Tibial nerve (tissue), 4 donors: ENCODE measurements at regions not wholly inside any gene's neighbourhood (a gene's known extent, or its start where the extent isn't known, plus 50 kb on each side); places are given as distances from the start of the nearest gene placed in this dataset.

Experiments used
- EP300 ChIP-seq, 2 donors: sonication (generic); formaldehyde crosslinking; IDR thresholded peaks; one replicate each; pipeline ENCODE4 v1.6.1; 2017; ENCODE audit warnings: antibody characterized with exemption in 2 of 2, mild to moderate bottlenecking in 1 of 2
- TF ChIP-seq, protein P1 (sequence below), 5 experiments: fragments of 200-600 bp in 3 of 5; fragments of 450-650 bp in 2 of 5; sonication (generic) in 3 of 5; IDR thresholded peaks; one replicate each; pipeline ENCODE4 v1.5.1; 2016 to 2019; ENCODE audit warnings: antibody characterized with exemption in 5 of 5, mild to moderate bottlenecking in 3 of 5, moderate library complexity in 2 of 5

- TF ChIP-seq, protein P1, sequence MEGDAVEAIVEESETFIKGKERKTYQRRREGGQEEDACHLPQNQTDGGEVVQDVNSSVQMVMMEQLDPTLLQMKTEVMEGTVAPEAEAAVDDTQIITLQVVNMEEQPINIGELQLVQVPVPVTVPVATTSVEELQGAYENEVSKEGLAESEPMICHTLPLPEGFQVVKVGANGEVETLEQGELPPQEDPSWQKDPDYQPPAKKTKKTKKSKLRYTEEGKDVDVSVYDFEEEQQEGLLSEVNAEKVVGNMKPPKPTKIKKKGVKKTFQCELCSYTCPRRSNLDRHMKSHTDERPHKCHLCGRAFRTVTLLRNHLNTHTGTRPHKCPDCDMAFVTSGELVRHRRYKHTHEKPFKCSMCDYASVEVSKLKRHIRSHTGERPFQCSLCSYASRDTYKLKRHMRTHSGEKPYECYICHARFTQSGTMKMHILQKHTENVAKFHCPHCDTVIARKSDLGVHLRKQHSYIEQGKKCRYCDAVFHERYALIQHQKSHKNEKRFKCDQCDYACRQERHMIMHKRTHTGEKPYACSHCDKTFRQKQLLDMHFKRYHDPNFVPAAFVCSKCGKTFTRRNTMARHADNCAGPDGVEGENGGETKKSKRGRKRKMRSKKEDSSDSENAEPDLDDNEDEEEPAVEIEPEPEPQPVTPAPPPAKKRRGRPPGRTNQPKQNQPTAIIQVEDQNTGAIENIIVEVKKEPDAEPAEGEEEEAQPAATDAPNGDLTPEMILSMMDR (IDR thresholded peaks at IDR 0.05): no peak
- no peak for TF ChIP-seq EP300 (IDR thresholded peaks at IDR 0.05)
Measured at GRCh38 chr15:60257591-60258159, 140.1 kb downstream of the ANXA2 start.
